ENCODE measurements at regions not wholly inside any gene's neighbourhood (a gene's known extent, or its start where the extent isn't known, plus 50 kb on each side); places are given as distances from the start of the nearest gene placed in this dataset.
"Not testable (repeated sequence)": the region's sequence is repeated elsewhere in the genome, so short reads cannot be mapped to it uniquely, and the experiment has no call there.

DNA sequence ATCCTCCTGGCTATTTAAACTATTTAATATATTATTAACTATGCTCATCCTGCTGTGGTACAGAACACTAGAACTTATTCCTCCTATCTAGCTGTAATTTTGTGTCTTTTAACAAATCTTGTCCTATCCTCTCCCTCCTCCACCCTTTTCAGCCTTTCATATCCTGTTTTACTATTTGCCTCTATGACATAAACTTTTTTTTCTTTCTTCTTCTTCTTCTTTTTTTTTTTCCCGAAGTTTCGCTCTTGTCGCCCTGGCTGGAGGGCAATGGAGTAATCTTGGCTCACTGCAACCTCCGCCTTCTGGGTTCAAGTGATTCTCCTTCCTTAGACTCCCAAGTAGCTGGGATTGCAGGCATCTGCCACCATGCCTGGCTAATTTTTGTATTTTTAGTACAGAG is 201.5 kb downstream of the LPIN1 start:
- intact Hi-C loops (cut with DNase I) = no loop called here

DNA sequence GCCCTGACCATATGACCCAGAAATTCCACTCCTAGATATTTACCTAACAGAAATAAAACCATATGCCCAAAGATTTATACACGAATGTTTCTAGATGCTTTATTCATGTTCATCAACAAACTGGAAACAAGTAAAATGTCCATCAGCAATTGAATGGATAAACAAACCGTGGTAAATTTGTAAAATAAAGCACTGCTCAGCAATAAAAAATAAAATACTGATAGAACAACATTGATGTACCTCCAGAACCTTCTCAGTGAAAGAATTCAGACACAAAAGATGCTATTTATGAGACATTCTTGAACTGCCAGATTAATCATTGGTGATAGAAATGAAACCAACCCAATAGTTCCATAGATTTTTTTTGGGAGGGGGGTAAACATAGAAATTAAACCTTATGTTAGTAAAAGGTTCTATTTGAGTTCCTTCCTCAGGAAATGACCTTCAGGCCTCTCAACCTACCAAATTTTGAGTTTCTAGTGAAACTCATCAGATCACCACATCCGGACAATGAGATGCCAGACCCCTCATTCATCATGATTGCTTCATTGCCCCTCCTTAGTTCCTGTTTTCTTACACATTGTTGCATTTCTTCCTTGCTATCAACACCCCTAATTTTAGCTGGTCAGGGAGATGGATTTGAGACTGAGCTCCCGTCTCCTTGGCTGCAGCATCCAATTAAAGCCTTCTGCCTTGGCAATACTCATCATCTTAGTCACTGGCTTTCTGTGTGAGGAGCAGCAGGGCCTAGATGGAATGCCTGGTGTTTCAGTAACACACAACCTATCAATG is 203.5 kb downstream of the LPIN1 start:
- DNase-seq (ENCODE audit: low spot score) = no peak
- intact Hi-C loops (cut with DNase I) = no loop called here

More for the DNA sequence above, 201.5 kb downstream of the LPIN1 start:
- no peak for DNase-seq (ENCODE audit: low spot score)

- intact Hi-C loops (cut with DNase I) = no loop called here
- DNase-seq (ENCODE audit: low spot score) = no peak
Measured at GRCh38 chr2:11950896-11951295, 204.5 kb downstream of the LPIN1 start.

- DNase-seq (ENCODE audit: low spot score); intact Hi-C loops (cut with DNase I): not testable (repeated sequence)
Measured at GRCh38 chr2:11951492-11951891, 205.1 kb downstream of the LPIN1 start.

GRCh38 chr2:11953258-11953657 is 206.8 kb downstream of the LPIN1 start:
- no peak for DNase-seq (ENCODE audit: low spot score)
- intact Hi-C loops (cut with DNase I) = no loop called here

DNA sequence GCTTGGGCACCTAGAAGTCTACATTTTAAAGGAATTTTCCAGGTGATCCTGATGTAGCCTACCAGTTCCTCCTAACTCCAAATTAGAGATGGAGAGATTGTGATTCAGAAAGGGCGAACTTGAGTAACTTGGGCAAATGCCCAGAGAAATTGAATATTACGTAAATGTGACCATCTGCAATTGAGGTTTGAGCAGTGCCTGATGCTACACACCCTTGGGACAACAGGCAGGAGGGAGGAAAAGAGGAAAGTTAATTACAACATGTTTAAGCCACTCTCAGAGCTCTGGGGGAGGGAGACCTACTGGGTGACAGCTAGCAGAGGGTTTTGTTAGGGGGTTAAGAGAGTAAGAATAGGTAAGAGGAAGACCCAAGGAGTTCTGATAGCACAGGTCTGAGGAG is 208.9 kb downstream of the LPIN1 start:
- intact Hi-C loops (cut with DNase I) = no loop called here
- DNase-seq (ENCODE audit: low spot score) = no peak

DNA sequence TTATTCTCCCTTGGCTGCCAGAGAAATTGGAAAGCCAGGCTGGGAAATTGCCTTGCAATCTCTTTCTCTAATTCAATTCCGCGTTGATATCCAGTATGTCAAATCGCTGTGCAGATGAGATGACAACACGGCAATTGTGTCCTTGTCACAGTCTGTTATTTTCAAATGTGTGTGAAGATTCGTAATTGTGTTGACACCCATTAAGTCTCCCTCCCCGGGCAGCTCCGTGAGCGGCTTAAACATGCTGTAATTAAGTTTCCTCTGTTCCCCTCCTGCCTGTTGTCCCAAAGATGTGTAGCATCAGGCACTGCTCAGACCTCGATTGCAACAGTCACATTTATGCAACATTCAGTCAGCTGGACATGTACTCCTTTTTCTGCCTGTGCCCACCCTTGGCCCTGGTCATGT is 209.5 kb downstream of the LPIN1 start:
- intact Hi-C loops (cut with DNase I) = no loop called here
- DNase-seq (ENCODE audit: low spot score) = no peak

- DNase-seq (ENCODE audit: low spot score) = no peak
- intact Hi-C loops (cut with DNase I) = loop anchor here (5.0 kb wide), 1 partner anchor 1039 kb away; no protein-coding TSS in a partner anchor
Measured at GRCh38 chr2:11962707-11963328, 216.4 kb downstream of the LPIN1 start.

DNA sequence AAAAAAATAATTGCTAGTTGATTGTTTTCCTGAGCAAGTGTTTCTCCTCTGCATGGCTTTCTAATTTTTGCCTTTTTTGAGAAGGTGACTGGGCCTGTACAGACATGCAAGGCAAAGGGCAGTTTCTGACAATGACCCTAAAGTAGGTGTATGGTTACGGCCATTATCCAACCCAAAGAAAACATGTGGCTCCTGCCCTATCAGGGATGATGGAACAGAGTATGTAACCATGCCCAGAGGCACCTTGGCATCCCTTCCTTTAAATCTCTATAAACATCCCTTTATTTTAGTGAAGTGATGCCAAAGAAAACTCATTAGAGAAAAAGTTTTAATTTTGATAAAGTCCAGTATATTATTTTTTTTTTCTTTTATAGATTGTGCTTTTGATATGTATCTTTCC is 217.5 kb downstream of the LPIN1 start:
- intact Hi-C loops (cut with DNase I) = loop anchor here (5.0 kb wide), 1 partner anchor 1038 kb away; no protein-coding TSS in a partner anchor
- DNase-seq (ENCODE audit: low spot score) = no peak

- DNase-seq (ENCODE audit: low spot score) = no peak
- intact Hi-C loops (cut with DNase I) = no loop called here
Measured at GRCh38 chr2:11967946-11968465, 221.6 kb downstream of the LPIN1 start.

- intact Hi-C loops (cut with DNase I) = no loop called here
- DNase-seq (ENCODE audit: low spot score) = no peak
Measured at GRCh38 chr2:11968521-11968920, 222.1 kb downstream of the LPIN1 start.

- no peak for DNase-seq (ENCODE audit: low spot score)
- intact Hi-C loops (cut with DNase I) = no loop called here
Measured at GRCh38 chr2:11969774-11970173, 223.3 kb downstream of the LPIN1 start.

- intact Hi-C loops (cut with DNase I) = no loop called here
- no peak for DNase-seq (ENCODE audit: low spot score)
Measured at GRCh38 chr2:11974573-11974972, 228.1 kb downstream of the LPIN1 start.

DNA sequence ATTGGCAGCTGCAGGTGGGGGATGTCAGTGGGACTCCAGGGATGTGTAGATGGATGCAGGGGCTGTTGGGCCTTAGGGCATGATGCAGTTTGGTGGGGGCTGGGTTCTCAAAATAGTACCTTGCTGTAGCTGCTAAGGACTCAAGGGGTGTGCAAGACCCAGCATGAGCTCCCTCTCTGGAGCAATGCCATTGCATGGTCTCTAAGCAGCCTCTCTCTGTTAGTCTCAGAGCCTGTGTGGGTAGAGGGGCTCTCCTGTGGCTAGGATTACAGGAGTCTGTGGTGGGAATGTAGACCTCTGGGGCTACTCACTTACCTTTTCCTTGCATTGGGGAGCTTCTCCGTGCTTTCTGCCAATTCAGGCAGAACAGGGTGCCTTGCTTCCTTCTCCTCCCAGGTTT is 228.9 kb downstream of the LPIN1 start:
- DNase-seq (ENCODE audit: low spot score) = no peak
- intact Hi-C loops (cut with DNase I) = no loop called here

DNA sequence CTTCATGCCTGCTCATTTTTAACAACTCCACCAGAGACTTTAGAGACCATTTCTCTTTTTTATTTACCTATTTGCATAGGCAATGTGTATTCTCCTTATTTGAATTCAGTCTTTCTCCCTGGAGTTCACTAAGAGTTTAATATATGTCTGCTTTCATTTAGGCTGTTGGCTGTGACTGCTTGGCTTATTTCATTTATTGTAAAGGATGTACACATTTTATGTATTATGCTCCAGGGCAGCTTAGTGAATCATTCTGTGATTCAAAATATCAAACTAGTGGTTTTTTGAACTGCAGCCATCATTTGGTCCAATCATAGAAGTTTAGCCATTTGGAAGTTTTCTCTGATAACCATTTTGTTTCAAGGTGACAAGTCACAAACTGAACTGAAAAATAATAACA is 229.6 kb downstream of the LPIN1 start:
- intact Hi-C loops (cut with DNase I) = no loop called here
- no peak for DNase-seq (ENCODE audit: low spot score)

DNA sequence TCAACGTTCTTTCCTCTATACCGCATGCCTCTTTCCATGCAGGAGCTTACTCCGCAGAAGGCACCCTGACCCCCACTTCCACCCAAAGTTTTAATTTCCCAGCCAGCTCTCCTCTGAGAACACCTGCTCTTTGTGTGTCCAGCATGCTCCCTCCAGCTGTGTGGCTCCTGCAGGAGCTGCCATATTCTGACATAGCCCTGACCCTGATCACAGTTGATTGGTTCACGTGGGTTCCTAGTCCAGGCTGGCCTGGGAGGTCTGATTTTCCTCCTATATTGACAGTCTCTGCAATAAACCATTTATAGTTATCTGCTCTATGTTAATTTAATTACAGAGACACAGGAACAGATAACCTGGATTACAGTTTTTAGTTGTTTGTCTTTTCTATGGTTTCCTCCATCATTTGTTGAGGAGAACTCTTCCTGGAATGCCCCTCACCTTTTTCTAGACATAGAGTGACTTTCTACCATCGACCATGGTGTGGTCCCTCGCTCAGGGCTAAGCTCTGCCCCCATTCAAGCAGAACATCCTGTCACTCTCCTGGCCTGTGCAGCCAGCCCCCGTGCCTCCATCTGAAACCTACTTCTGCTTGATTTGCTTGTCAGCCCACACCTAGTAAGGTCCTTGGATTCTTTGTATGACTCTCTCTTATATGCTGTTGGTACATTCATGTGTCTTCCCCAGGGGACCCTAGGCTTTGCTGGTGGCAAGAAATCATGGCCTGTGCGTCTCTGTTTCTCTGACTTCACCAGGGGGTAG is 231.5 kb downstream of the LPIN1 start:
- intact Hi-C loops (cut with DNase I) = no loop called here
- no peak for DNase-seq (ENCODE audit: low spot score)

DNA sequence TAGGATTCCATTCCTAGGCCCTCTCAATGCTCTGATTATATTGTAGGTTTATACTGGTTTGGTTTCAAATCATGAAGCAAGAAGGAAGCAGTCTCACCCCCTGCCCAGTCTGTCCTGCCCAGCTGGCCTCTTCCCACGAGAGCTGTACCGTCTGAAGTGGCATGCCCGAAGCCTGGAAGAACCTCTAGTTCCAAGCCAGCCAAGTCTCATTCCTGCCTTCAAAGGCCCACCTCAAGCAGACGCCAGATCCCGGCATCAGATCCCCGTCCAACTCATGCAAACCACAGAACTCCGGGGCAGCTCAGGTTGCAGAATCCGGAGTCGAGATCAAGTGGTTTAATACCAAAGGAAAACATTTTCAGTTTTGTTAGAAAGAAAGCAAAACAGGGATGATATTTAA is 234.4 kb downstream of the LPIN1 start:
- DNase-seq (ENCODE audit: low spot score) = no peak
- intact Hi-C loops (cut with DNase I) = no loop called here

DNA sequence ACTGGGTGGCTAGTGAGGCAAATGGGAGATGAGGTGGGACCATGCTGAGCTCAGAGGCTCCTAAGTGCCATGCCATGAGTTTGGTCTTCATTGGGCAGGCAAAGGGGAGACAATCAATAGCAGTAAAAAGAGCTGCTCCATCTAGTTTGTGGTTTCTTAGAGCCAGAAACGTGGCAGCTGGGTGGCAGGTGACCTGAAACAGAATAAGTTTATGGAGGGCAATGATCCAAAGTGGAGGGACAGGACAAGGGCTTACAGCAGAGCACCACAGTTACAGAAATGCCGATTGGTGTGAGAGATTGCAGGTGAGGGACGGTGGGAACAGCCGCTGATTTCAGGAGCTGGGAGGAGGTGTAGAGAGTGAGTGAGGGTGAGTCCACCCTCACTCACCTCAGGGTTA is 237.0 kb downstream of the LPIN1 start:
- DNase-seq (ENCODE audit: low spot score) = no peak
- intact Hi-C loops (cut with DNase I) = no loop called here

DNA sequence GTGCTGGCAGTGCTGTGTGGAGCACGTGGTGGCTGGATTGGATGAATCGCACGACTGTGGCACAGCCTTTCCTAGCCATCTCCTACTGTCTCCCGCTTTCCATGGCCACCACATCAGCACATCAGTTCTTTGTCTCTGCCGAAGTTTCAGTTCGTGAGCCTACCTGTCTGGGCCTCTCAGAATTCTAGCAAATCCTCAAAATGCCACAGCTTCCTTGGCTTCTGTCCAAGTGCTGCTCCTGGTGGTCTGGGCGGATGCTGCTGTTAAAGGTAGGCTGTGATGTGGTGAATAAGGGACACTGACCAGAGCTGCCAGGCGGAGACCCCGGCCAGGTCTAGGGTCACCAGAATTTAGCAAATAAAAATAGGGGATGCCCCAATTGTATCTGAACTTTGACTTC is 237.4 kb downstream of the LPIN1 start:
- DNase-seq (ENCODE audit: low spot score) = no peak
- intact Hi-C loops (cut with DNase I) = no loop called here
